Panc1 (cell line): ENCODE measurements at regions not wholly inside any gene's neighbourhood (a gene's known extent, or its start where the extent isn't known, plus 50 kb on each side); places are given as distances from the start of the nearest gene placed in this dataset.

Experiments
- POLR2AphosphoS5 ChIP-seq: IDR thresholded peaks from 2 replicates; pipeline ENCODE4 v1.6.1; 2012; ENCODE audit warnings: mild to moderate bottlenecking, low read depth, low read length, moderate library complexity
- SIN3A ChIP-seq: IDR thresholded peaks from 2 replicates; pipeline ENCODE4 v1.6.1; 2012; ENCODE audit warnings: low read depth, mild to moderate bottlenecking, low read length, moderate library complexity, borderline replicate concordance; ENCODE audit not compliant: insufficient read depth
- TCF7L2 ChIP-seq: IDR thresholded peaks from 2 replicates; pipeline ENCODE4 v1.6.1; 2011; ENCODE audit warnings: mild to moderate bottlenecking, low read depth, low read length, inconsistent platforms
- TF ChIP-seq, protein P1 (sequence below), 2 experiments: IDR thresholded peaks; 2 replicates each; pipeline ENCODE4 v1.6.1; 2011 to 2012; ENCODE audit warnings: low read depth in 2 of 2, control low read depth in 1 of 2, low read length in 1 of 2, mild to moderate bottlenecking in 1 of 2, moderate library complexity in 1 of 2; ENCODE audit not compliant: insufficient read depth in 1 of 2
- TF ChIP-seq, protein P2 (sequence below): fragments of 450-650 bp; IDR thresholded peaks from 2 replicates; pipeline ENCODE4 v1.5.1; 2017; ENCODE audit warnings: mild to moderate bottlenecking

DNA sequence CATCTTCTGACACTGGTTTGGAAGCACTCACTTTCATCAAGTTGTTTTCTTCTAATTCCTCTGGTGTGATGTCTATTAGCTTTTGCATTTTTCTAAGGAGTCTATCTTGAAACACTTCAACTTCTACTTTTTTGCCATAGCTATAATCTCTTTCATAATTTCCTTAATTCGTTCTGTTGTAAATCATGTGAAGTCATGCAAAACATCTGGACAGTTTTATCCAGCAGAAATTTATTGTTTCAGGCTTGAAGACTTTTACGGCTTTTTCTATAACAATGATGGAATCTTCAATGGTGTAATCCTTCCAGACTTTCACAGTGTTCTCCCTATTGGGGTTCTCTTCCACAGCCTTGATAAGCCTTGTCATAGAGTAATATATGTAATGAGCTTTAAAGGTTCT, 74.9 kb upstream of the PABPC4L start:
- TF ChIP-seq, protein P1, sequence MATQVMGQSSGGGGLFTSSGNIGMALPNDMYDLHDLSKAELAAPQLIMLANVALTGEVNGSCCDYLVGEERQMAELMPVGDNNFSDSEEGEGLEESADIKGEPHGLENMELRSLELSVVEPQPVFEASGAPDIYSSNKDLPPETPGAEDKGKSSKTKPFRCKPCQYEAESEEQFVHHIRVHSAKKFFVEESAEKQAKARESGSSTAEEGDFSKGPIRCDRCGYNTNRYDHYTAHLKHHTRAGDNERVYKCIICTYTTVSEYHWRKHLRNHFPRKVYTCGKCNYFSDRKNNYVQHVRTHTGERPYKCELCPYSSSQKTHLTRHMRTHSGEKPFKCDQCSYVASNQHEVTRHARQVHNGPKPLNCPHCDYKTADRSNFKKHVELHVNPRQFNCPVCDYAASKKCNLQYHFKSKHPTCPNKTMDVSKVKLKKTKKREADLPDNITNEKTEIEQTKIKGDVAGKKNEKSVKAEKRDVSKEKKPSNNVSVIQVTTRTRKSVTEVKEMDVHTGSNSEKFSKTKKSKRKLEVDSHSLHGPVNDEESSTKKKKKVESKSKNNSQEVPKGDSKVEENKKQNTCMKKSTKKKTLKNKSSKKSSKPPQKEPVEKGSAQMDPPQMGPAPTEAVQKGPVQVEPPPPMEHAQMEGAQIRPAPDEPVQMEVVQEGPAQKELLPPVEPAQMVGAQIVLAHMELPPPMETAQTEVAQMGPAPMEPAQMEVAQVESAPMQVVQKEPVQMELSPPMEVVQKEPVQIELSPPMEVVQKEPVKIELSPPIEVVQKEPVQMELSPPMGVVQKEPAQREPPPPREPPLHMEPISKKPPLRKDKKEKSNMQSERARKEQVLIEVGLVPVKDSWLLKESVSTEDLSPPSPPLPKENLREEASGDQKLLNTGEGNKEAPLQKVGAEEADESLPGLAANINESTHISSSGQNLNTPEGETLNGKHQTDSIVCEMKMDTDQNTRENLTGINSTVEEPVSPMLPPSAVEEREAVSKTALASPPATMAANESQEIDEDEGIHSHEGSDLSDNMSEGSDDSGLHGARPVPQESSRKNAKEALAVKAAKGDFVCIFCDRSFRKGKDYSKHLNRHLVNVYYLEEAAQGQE (IDR thresholded peaks at IDR 0.05; ENCODE audit: insufficient read depth in 1 of 2, low read depth in 2 of 2, low read length in 1 of 2), result no peak
- TF ChIP-seq, protein P2, sequence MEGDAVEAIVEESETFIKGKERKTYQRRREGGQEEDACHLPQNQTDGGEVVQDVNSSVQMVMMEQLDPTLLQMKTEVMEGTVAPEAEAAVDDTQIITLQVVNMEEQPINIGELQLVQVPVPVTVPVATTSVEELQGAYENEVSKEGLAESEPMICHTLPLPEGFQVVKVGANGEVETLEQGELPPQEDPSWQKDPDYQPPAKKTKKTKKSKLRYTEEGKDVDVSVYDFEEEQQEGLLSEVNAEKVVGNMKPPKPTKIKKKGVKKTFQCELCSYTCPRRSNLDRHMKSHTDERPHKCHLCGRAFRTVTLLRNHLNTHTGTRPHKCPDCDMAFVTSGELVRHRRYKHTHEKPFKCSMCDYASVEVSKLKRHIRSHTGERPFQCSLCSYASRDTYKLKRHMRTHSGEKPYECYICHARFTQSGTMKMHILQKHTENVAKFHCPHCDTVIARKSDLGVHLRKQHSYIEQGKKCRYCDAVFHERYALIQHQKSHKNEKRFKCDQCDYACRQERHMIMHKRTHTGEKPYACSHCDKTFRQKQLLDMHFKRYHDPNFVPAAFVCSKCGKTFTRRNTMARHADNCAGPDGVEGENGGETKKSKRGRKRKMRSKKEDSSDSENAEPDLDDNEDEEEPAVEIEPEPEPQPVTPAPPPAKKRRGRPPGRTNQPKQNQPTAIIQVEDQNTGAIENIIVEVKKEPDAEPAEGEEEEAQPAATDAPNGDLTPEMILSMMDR, result no peak
- TF ChIP-seq SIN3A (no peak), POLR2AphosphoS5 (no peak), TCF7L2 (no peak)
